ENCODE measurements at regions not wholly inside any gene's neighbourhood (a gene's known extent, or its start where the extent isn't known, plus 50 kb on each side); places are given as distances from the start of the nearest gene placed in this dataset.

- TF ChIP-seq CTCF (IDR thresholded peaks at IDR 0.05), result no peak
- no peak for TF ChIP-seq POLR2A (IDR thresholded peaks at IDR 0.05)
These were observed 1132.6 kb upstream of the SLC10A2 start for GRCh38 chr13:104198801-104199200.

Measured in lower leg skin (tissue), 3 donors.